Endothelial cell of umbilical vein (primary cell): ENCODE measurements at regions not wholly inside any gene's neighbourhood (a gene's known extent, or its start where the extent isn't known, plus 50 kb on each side); places are given as distances from the start of the nearest gene placed in this dataset.

Experiments
- BruUV-seq: library from RNA; stranded (reverse); fragments of 400-500 nt; replicated peaks from 2 replicates; lab custom pipeline; 2021; lab: Mats Ljungman, UMichigan
- CTCF ChIA-PET: fragments of 300-600, 350-600 bp; sonication (Branson Sonifier 250); formaldehyde crosslinking; loops from one replicate; lab custom pipeline; 2021; ENCODE audit warnings: antibody characterized with exemption, inconsistent platforms; lab: Charles Lee
- POLR2A ChIA-PET: fragments of 300-600, 350-600 bp; sonication (Branson Sonifier 250); formaldehyde crosslinking; loops from one replicate; lab custom pipeline; 2021; ENCODE audit warnings: antibody characterized with exemption, inconsistent platforms; lab: Charles Lee
- DNase-seq: peaks from one replicate; pipeline ENCODE4 v3.0.0-alpha.2; 2011; ENCODE audit warnings: low read depth, low spot score
- FAIRE-seq: peaks from 2 replicates; lab custom pipeline; 2011; peaks lifted over from hg19 to GRCh38; lab: Jason Lieb, UNC
- H2AFZ ChIP-seq: 2 replicates; pipeline ENCODE4 v1.6.0; 2012; ENCODE audit warnings: low read depth, low read length, control low read depth, inconsistent platforms
- H3K27ac ChIP-seq: 2 replicates; pipeline ENCODE4 v1.5.1; 2011; ENCODE audit warnings: low read depth, mild to moderate bottlenecking, control low read depth, low read length, moderate library complexity; ENCODE audit not compliant: insufficient read depth
- H3K27me3 ChIP-seq, 2 experiments: 2 replicates each; pipeline versions ENCODE4 v1.6.0 to v1.6.1; 2011; ENCODE audit warnings: low read length in 2 of 2, mixed read lengths in 1 of 2; ENCODE audit not compliant: control insufficient read depth in 2 of 2, insufficient read depth in 2 of 2
- H3K36me3 ChIP-seq, 2 experiments: 2 replicates in 1 of 2; 3 replicates in 1 of 2; pipeline ENCODE4 v1.5.1; 2011; ENCODE audit warnings: low read length in 2 of 2, mild to moderate bottlenecking in 1 of 2, moderate library complexity in 1 of 2; ENCODE audit not compliant: control insufficient read depth in 2 of 2, insufficient read depth in 2 of 2; ENCODE audit errors: extremely low read depth in 1 of 2
- H3K4me1 ChIP-seq: 3 replicates; pipeline ENCODE4 v1.5.1; 2011; ENCODE audit warnings: mild to moderate bottlenecking, low read length; ENCODE audit not compliant: control insufficient read depth, insufficient read depth; ENCODE audit errors: extremely low read depth
- H3K4me2 ChIP-seq: 2 replicates; pipeline ENCODE4 v1.6.1; 2011; ENCODE audit warnings: low read length, control low read depth, mixed read lengths; ENCODE audit not compliant: insufficient read depth
- H3K4me3 ChIP-seq, 3 experiments: fragments of 200-600 bp in 1 of 3; sonication (generic), shearing (Covaris generic) in 1 of 3; replicated peaks in 1 of 3; 2 replicates each; pipeline ENCODE4 v1.5.1; 2011 to 2016; ENCODE audit warnings: control low read depth in 3 of 3, low read length in 3 of 3, mild to moderate bottlenecking in 2 of 3, inconsistent platforms in 1 of 3, low read depth in 1 of 3, moderate library complexity in 1 of 3; ENCODE audit not compliant: insufficient read depth in 1 of 3
- H3K79me2 ChIP-seq: 2 replicates; pipeline ENCODE4 v1.6.0; 2012; ENCODE audit warnings: low read length, inconsistent platforms; ENCODE audit not compliant: control insufficient read depth, insufficient read depth
- H3K9ac ChIP-seq: replicated peaks from 2 replicates; pipeline ENCODE3; 2011; ENCODE audit warnings: low read length, control low read depth; ENCODE audit not compliant: insufficient read depth; ENCODE audit errors: extremely low read depth
- H3K9me1 ChIP-seq: replicated peaks from 3 replicates; pipeline ENCODE4 v1.6.0; 2011; ENCODE audit warnings: mild to moderate bottlenecking, low read length; ENCODE audit not compliant: control insufficient read depth, insufficient read depth; ENCODE audit errors: extremely low read depth
- H3K9me3 ChIP-seq: replicated peaks from 2 replicates; pipeline ENCODE4 v1.5.1; 2012; ENCODE audit warnings: low read length, inconsistent platforms; ENCODE audit not compliant: control insufficient read depth, insufficient read depth
- H4K20me1 ChIP-seq: replicated peaks from 2 replicates; pipeline ENCODE3; 2011; ENCODE audit warnings: mild to moderate bottlenecking, low read length; ENCODE audit not compliant: control insufficient read depth, insufficient read depth; ENCODE audit errors: extremely low read depth
- CTCF ChIP-seq, 2 donors: IDR thresholded peaks; 1 replicate in 1 of 2; 2 replicates in 1 of 2; pipeline ENCODE4 v1.5.1; 2011; ENCODE audit warnings: low read length in 2 of 2, mild to moderate bottlenecking in 2 of 2, moderate library complexity in 2 of 2, control low read depth in 1 of 2, inconsistent platforms in 1 of 2, low read depth in 1 of 2; ENCODE audit not compliant: insufficient read depth in 1 of 2; ENCODE audit errors: extremely low read depth in 1 of 2
- EZH2 ChIP-seq: IDR thresholded peaks from 2 replicates; pipeline ENCODE4 v1.6.1; 2012; ENCODE audit warnings: borderline replicate concordance, low read depth, mild to moderate bottlenecking, moderate library complexity, low read length, inconsistent platforms; ENCODE audit not compliant: severe bottlenecking
- FOS ChIP-seq: IDR thresholded peaks from 2 replicates; pipeline ENCODE4 v1.6.1; 2011; ENCODE audit warnings: mild to moderate bottlenecking, low read length, moderate library complexity, borderline replicate concordance; ENCODE audit not compliant: insufficient read depth
- GATA2 ChIP-seq: IDR thresholded peaks from 2 replicates; pipeline ENCODE4 v1.7.0; 2011; ENCODE audit warnings: low read depth, mild to moderate bottlenecking, moderate library complexity, mixed read lengths, low read length; ENCODE audit not compliant: insufficient read length, insufficient read depth
- JUN ChIP-seq: IDR thresholded peaks from 2 replicates; pipeline ENCODE4 v1.6.1; 2011; ENCODE audit warnings: borderline replicate concordance, low read depth; ENCODE audit not compliant: insufficient read length, insufficient read depth
- MYC ChIP-seq: IDR thresholded peaks from one replicate; pipeline ENCODE4 v1.6.1; 2011; ENCODE audit warnings: mild to moderate bottlenecking, low read depth, low read length
- POLR2A ChIP-seq: IDR thresholded peaks from 2 replicates; pipeline ENCODE4 v1.6.1; 2012; ENCODE audit warnings: low read depth, mild to moderate bottlenecking, control low read depth, low read length
- POLR2AphosphoS5 ChIP-seq: IDR thresholded peaks from 2 replicates; pipeline ENCODE4 v1.6.1; 2012; ENCODE audit warnings: low read depth, mild to moderate bottlenecking, control low read depth, low read length, moderate library complexity; ENCODE audit not compliant: insufficient read depth
- dilution Hi-C: fragments of 300-500 bp; cut with MboI; formaldehyde crosslinking; loops from one replicate; pipeline ENCODE4 v1.15.0; 2019; ENCODE audit warnings: low sequenced_read_pairs; ENCODE audit not compliant: extremely low pct_ligation_motif_present
- intact Hi-C: fragments of 100-400 bp; cut with micrococcal nuclease; formaldehyde crosslinking; loops from one replicate; pipeline ENCODE4 v1.10.0; 2022
- TF ChIP-seq, protein P1 (sequence below): IDR thresholded peaks from 2 replicates; pipeline ENCODE4 v1.6.1; 2011; ENCODE audit not compliant: insufficient read depth, insufficient read length

GRCh38 chr2:56034258-56034657 lies 110.7 kb upstream of the EFEMP1 start:
- Histone ChIP-seq H3K4me3 (no peak overlapping the region), H3K36me3 (no peaks in the 10 kb centered on the region), H3K4me1 (no peaks in the 10 kb centered on the region), H2AFZ (no peak overlapping the region), H3K4me2 (no peak overlapping the region), H3K9me3 (no peaks in the 10 kb centered on the region), H3K9me1 (no peaks in the 10 kb centered on the region), H3K27me3 (no peaks in the 10 kb centered on the region), H3K79me2 (no peaks in the 10 kb centered on the region), H3K27ac (no peak overlapping the region), H3K9ac (no peak overlapping the region), H4K20me1 (no peaks in the 10 kb centered on the region)
- TF ChIP-seq JUN: no peak
- TF ChIP-seq POLR2AphosphoS5: no peak
- TF ChIP-seq POLR2A: no peak
- TF ChIP-seq, protein P1, sequence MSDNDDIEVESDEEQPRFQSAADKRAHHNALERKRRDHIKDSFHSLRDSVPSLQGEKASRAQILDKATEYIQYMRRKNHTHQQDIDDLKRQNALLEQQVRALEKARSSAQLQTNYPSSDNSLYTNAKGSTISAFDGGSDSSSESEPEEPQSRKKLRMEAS: no peak
- TF ChIP-seq EZH2: no peak
- no peak for TF ChIP-seq MYC
- TF ChIP-seq FOS: no peak
- no peak for TF ChIP-seq GATA2
- TF ChIP-seq CTCF (IDR thresholded peaks at IDR 0.05; ENCODE audit: extremely low read depth in 1 of 2, insufficient read depth in 1 of 2, low read depth in 1 of 2, low read length in 2 of 2): no peak
- no peak for FAIRE-seq
- intact Hi-C loops (no loop called here), dilution Hi-C loops (no loop called here)
- CTCF ChIA-PET: interaction anchor here (0.8 kb wide), 1 partner anchor 14 kb away, joined by 3 read pairs; no protein-coding TSS in a partner anchor
- POLR2A ChIA-PET: no interaction called here
- no peak for DNase-seq
- no TSS peak for BruUV-seq
